Stomach (tissue), 8 donors: ENCODE measurements at regions not wholly inside any gene's neighbourhood (a gene's known extent, or its start where the extent isn't known, plus 50 kb on each side); places are given as distances from the start of the nearest gene placed in this dataset.

Experiments used
- DNase-seq, 2 donors: peaks; one replicate each; pipeline versions ENCODE4 v3.0.0 to v3.0.0-alpha.2; 2013 to 2019
- H3K27ac ChIP-seq, 5 donors: fragments of 200-600 bp in 4 of 5; sonication (generic) in 4 of 5; one replicate each; pipeline ENCODE4 v1.5.1; 2013 to 2019; ENCODE audit warnings: mild to moderate bottlenecking in 1 of 5, moderate library complexity in 1 of 5
- H3K27me3 ChIP-seq, 3 donors: fragments of 200-600 bp; sonication (generic); one replicate each; pipeline ENCODE4 v1.5.1; 2017 to 2019; ENCODE audit warnings: mixed run types in 1 of 3
- H3K36me3 ChIP-seq, 4 donors: fragments of 200-600 bp; sonication (generic); 1 replicate in 3 of 4; 2 replicates in 1 of 4; pipeline ENCODE4 v1.5.1; 2016 to 2019
- H3K4me1 ChIP-seq, 4 donors: fragments of 200-600 bp; sonication (generic); one replicate each; pipeline ENCODE4 v1.5.1; 2016 to 2019
- H3K4me3 ChIP-seq, 4 donors: fragments of 200-600 bp; sonication (generic) in 3 of 4; one replicate each; pipeline ENCODE4 v1.5.1; 2016 to 2019; ENCODE audit warnings: mild to moderate bottlenecking in 1 of 4
- H3K9me3 ChIP-seq, 4 donors: fragments of 200-600 bp; sonication (generic); one replicate each; pipeline ENCODE4 v1.5.1; 2016 to 2019
- CTCF ChIP-seq, 7 experiments: fragments of 450-650 bp in 4 of 7; fragments of 200-600 bp in 3 of 7; sonication (generic) in 3 of 7; IDR thresholded peaks; one replicate each; pipeline ENCODE4 v1.5.1; 2016 to 2019; ENCODE audit warnings: antibody characterized with exemption in 7 of 7, control low read depth in 2 of 7, mild to moderate bottlenecking in 1 of 7
- EP300 ChIP-seq: sonication (generic); formaldehyde crosslinking; IDR thresholded peaks from one replicate; pipeline ENCODE4 v1.6.1; 2017; ENCODE audit warnings: antibody characterized with exemption
- POLR2A ChIP-seq, 4 donors: fragments of 450-650 bp; IDR thresholded peaks; one replicate each; pipeline ENCODE4 v1.6.1; 2016; ENCODE audit warnings: antibody characterized with exemption in 4 of 4, control low read depth in 2 of 4, mild to moderate bottlenecking in 1 of 4, moderate library complexity in 1 of 4
- POLR2AphosphoS5 ChIP-seq, 3 donors: sonication (generic); formaldehyde crosslinking; IDR thresholded peaks; one replicate each; pipeline ENCODE4 v1.6.1; 2016; ENCODE audit warnings: antibody characterized with exemption in 3 of 3
- WGBS, 5 donors: extraction: QIAGEN DNeasy Blood & Tissue Kit in 3 of 5; methylation state at CpG; one replicate each; pipeline versions ENCODE4 v1.1.5 to v1.1.7; 2013 to 2018; 5-methylcytosine and 5-hydroxymethylcytosine counted together
- intact Hi-C: fragments of 100-400 bp; cut with DNase I; formaldehyde crosslinking; loops from one replicate; pipeline ENCODE4 v1.15.1; 2023; ENCODE audit warnings: low total_unique reads
- donor health status: healthy with polysubstance abuse.
- donor health status: Bipolar disorder and iron deficiency.
- donor health status: healthy.

GRCh38 chr12:118840399-118840798 is 140.9 kb upstream of the SRRM4 start:
- no peaks in the 10 kb centered on the region for H3K36me3 ChIP-seq
- H3K9me3 ChIP-seq, result no peaks in the 10 kb centered on the region
- no peak overlapping the region for H3K27ac ChIP-seq
- H3K4me3 ChIP-seq, result no peak overlapping the region
- intact Hi-C loops, result no loop called here
- peaks cover 0 to 16% (median 0%) of the 10 kb centered on the region in 3 donors for H3K27me3 ChIP-seq
- no peak for DNase-seq
- TF ChIP-seq EP300, result no peak
- TF ChIP-seq POLR2AphosphoS5 (IDR thresholded peaks at IDR 0.05), result no peak
- no peak for TF ChIP-seq POLR2A (IDR thresholded peaks at IDR 0.05)
- no peak for TF ChIP-seq CTCF (IDR thresholded peaks at IDR 0.05)
- no peaks in the 10 kb centered on the region for H3K4me1 ChIP-seq

GRCh38 chr12:118840878-118841277 is 140.5 kb upstream of the SRRM4 start:
- Histone ChIP-seq H3K4me3 (no peak overlapping the region), H3K27ac (no peak overlapping the region), H3K36me3 (no peaks in the 10 kb centered on the region), H3K9me3 (no peaks in the 10 kb centered on the region), H3K4me1 (no peaks in the 10 kb centered on the region), H3K27me3 (peaks cover 0 to 16% (median 0%) of the 10 kb centered on the region in 3 donors)
- intact Hi-C loops, result no loop called here
- no peak for TF ChIP-seq EP300
- no peak for TF ChIP-seq POLR2A (IDR thresholded peaks at IDR 0.05)
- TF ChIP-seq CTCF (IDR thresholded peaks at IDR 0.05), result no peak
- TF ChIP-seq POLR2AphosphoS5 (IDR thresholded peaks at IDR 0.05), result no peak
- DNase-seq, result no peak

GRCh38 chr12:118841588-118841987 is 139.8 kb upstream of the SRRM4 start:
- no peak for DNase-seq
- no peaks in the 10 kb centered on the region for H3K36me3 ChIP-seq
- 8 to 17% (median 13%) methylated on average over 6 of the region's 6 CpGs for WGBS, 5 donors
- no peaks in the 10 kb centered on the region for H3K4me1 ChIP-seq
- peaks cover 0 to 16% (median 0%) of the 10 kb centered on the region in 3 donors for H3K27me3 ChIP-seq
- no peak overlapping the region for H3K4me3 ChIP-seq
- no peak for TF ChIP-seq CTCF (IDR thresholded peaks at IDR 0.05)
- no peak for TF ChIP-seq EP300
- TF ChIP-seq POLR2AphosphoS5 (IDR thresholded peaks at IDR 0.05), result no peak
- no peak for TF ChIP-seq POLR2A (IDR thresholded peaks at IDR 0.05)
- H3K27ac ChIP-seq, result no peak overlapping the region
- intact Hi-C loops, result no loop called here
- no peaks in the 10 kb centered on the region for H3K9me3 ChIP-seq

GRCh38 chr12:118842866-118843265 is 138.5 kb upstream of the SRRM4 start:
- intact Hi-C loops, result no loop called here
- DNase-seq, result no peak

More at GRCh38 chr12:118842866-118843265, 138.5 kb upstream of the SRRM4 start:
- TF ChIP-seq POLR2AphosphoS5 (IDR thresholded peaks at IDR 0.05) (no peak), CTCF (IDR thresholded peaks at IDR 0.05) (no peak), EP300 (no peak), POLR2A (IDR thresholded peaks at IDR 0.05) (no peak)
- peaks cover 0 to 16% (median 0%) of the 10 kb centered on the region in 3 donors for H3K27me3 ChIP-seq
- no peaks in the 10 kb centered on the region for H3K4me1 ChIP-seq
- H3K9me3 ChIP-seq, result no peaks in the 10 kb centered on the region
- 56 to 82% (median 59%) methylated on average over 1 to 2 of the region's 2 CpGs for WGBS, 5 donors
- H3K27ac ChIP-seq, result no peak overlapping the region
- H3K36me3 ChIP-seq, result no peaks in the 10 kb centered on the region
- no peak overlapping the region for H3K4me3 ChIP-seq
